ENCODE measurements at regions not wholly inside any gene's neighbourhood (a gene's known extent, or its start where the extent isn't known, plus 50 kb on each side); places are given as distances from the start of the nearest gene placed in this dataset.

GRCh38 chr16:79809376-79809775 lies 208.8 kb upstream of the MAF start:
- ChIA-PET CTCF (no interaction called here), POLR2A (no interaction called here)
- Mint-ChIP-seq H3K9me3 (ENCODE audit: insufficient read depth) (no peaks in the 10 kb centered on the region), H3K27me3 (peaks cover 10% of the 10 kb centered on the region), H3K27ac (no peak overlapping the region), H3K4me3 (no peak overlapping the region), H3K4me1 (no peaks in the 10 kb centered on the region)
- DNase-seq (no peak), ATAC-seq (ENCODE audit: low read depth) (no peak)
- TF ChIP-seq CTCF (IDR thresholded peaks at IDR 0.05): no peak
- no peak for TF ChIP-seq EZH2 (IDR thresholded peaks at IDR 0.05; ENCODE audit: borderline replicate concordance, insufficient read depth, low read depth, low read length, poor library complexity, severe bottlenecking)
- intact Hi-C loops (cut with micrococcal nuclease): no loop called here
- H3K9me3 ChIP-seq (ENCODE audit: control extremely low read depth in 1 of 3, control insufficient read depth in 2 of 3, insufficient read depth in 1 of 3, low read length in 2 of 3): peaks cover 0 to 2% (median 0%) of the 10 kb centered on the region in 3 donors
- no peak overlapping the region for H3K4me2 ChIP-seq (replicated peaks; ENCODE audit: low read depth, low read length, poor library complexity, severe bottlenecking)
- H2AFZ ChIP-seq (ENCODE audit: insufficient read depth, low read depth, low read length, poor library complexity, severe bottlenecking): no peak overlapping the region
- no CpG with 5 or more reads among the region's 1 CpG for WGBS (ENCODE audit: insufficient coverage)
- H3K4me1 ChIP-seq (ENCODE audit: control insufficient read depth in 2 of 2, insufficient read depth in 2 of 2, low read length in 2 of 2): no peaks in the 10 kb centered on the region
- H3K27me3 ChIP-seq (replicated peaks in 1 of 4; ENCODE audit: control extremely low read depth in 1 of 4, control insufficient read depth in 3 of 4, insufficient read depth in 4 of 4, low read length in 3 of 4): no peaks in the 10 kb centered on the region
- no peaks in the 10 kb centered on the region for H3K36me3 ChIP-seq (replicated peaks in 1 of 2; ENCODE audit: control extremely low read depth in 1 of 2, control insufficient read depth in 1 of 2, extremely low read depth in 1 of 2, insufficient read depth in 2 of 2, low read length in 1 of 2)
- H3K79me2 ChIP-seq (ENCODE audit: control insufficient read depth, insufficient read depth, low read length): no peaks in the 10 kb centered on the region
- no peak overlapping the region for H3K9ac ChIP-seq (ENCODE audit: low read length)
- H4K20me1 ChIP-seq (ENCODE audit: control insufficient read depth, insufficient read depth, low read length, poor library complexity, severe bottlenecking): no peaks in the 10 kb centered on the region
- H3K4me3 ChIP-seq (ENCODE audit: control extremely low read depth in 1 of 5, extremely low read depth in 1 of 5, insufficient read depth in 1 of 5, low read depth in 2 of 5, low read length in 4 of 5): no peak overlapping the region
- H3K27ac ChIP-seq (ENCODE audit: low read length in 2 of 2): no peak overlapping the region

- ATAC-seq (ENCODE audit: low read depth): no peak
- no peak for TF ChIP-seq EZH2 (IDR thresholded peaks at IDR 0.05; ENCODE audit: borderline replicate concordance, insufficient read depth, low read depth, low read length, poor library complexity, severe bottlenecking)
- TF ChIP-seq CTCF (IDR thresholded peaks at IDR 0.05): no peak
- Histone ChIP-seq H3K9ac (ENCODE audit: low read length) (no peak overlapping the region), H3K4me3 (ENCODE audit: control extremely low read depth in 1 of 5, extremely low read depth in 1 of 5, insufficient read depth in 1 of 5, low read depth in 2 of 5, low read length in 4 of 5) (no peak overlapping the region), H3K4me1 (ENCODE audit: control insufficient read depth in 2 of 2, insufficient read depth in 2 of 2, low read length in 2 of 2) (no peaks in the 10 kb centered on the region), H3K36me3 (replicated peaks in 1 of 2; ENCODE audit: control extremely low read depth in 1 of 2, control insufficient read depth in 1 of 2, extremely low read depth in 1 of 2, insufficient read depth in 2 of 2, low read length in 1 of 2) (no peaks in the 10 kb centered on the region), H3K4me2 (replicated peaks; ENCODE audit: low read depth, low read length, poor library complexity, severe bottlenecking) (no peak overlapping the region), H3K27me3 (replicated peaks in 1 of 4; ENCODE audit: control extremely low read depth in 1 of 4, control insufficient read depth in 3 of 4, insufficient read depth in 4 of 4, low read length in 3 of 4) (no peaks in the 10 kb centered on the region), H3K27ac (ENCODE audit: low read length in 2 of 2) (no peak overlapping the region), H3K79me2 (ENCODE audit: control insufficient read depth, insufficient read depth, low read length) (no peaks in the 10 kb centered on the region), H2AFZ (ENCODE audit: insufficient read depth, low read depth, low read length, poor library complexity, severe bottlenecking) (no peak overlapping the region), H3K9me3 (ENCODE audit: control extremely low read depth in 1 of 3, control insufficient read depth in 2 of 3, insufficient read depth in 1 of 3, low read length in 2 of 3) (peaks cover 0 to 2% (median 0%) of the 10 kb centered on the region in 3 donors), H4K20me1 (ENCODE audit: control insufficient read depth, insufficient read depth, low read length, poor library complexity, severe bottlenecking) (no peaks in the 10 kb centered on the region)
- H3K4me1 Mint-ChIP-seq: no peaks in the 10 kb centered on the region
- H3K9me3 Mint-ChIP-seq (ENCODE audit: insufficient read depth): no peaks in the 10 kb centered on the region
- intact Hi-C loops (cut with micrococcal nuclease): no loop called here
- ChIA-PET POLR2A (no interaction called here), CTCF (no interaction called here)
- H3K4me3 Mint-ChIP-seq: no peak overlapping the region
- no peak overlapping the region for H3K27ac Mint-ChIP-seq
- 88% methylated on average over 2 of the region's 3 CpGs for WGBS (ENCODE audit: insufficient coverage)
- DNase-seq: no peak
- peaks cover 10% of the 10 kb centered on the region for H3K27me3 Mint-ChIP-seq
Measured at GRCh38 chr16:79808731-79809130, 208.2 kb upstream of the MAF start.
